Suprapubic skin (tissue), 4 donors: ENCODE measurements at regions not wholly inside any gene's neighbourhood (a gene's known extent, or its start where the extent isn't known, plus 50 kb on each side); places are given as distances from the start of the nearest gene placed in this dataset.
"Not testable (repeated sequence)": the region's sequence is repeated elsewhere in the genome, so short reads cannot be mapped to it uniquely, and the experiment has no call there.

Experiments used
- POLR2A ChIP-seq, 2 donors: fragments of 450-650 bp; IDR thresholded peaks; one replicate each; pipeline ENCODE4 v1.6.1; 2017; ENCODE audit warnings: antibody characterized with exemption in 2 of 2, mild to moderate bottlenecking in 2 of 2, moderate library complexity in 2 of 2
- POLR2AphosphoS5 ChIP-seq, 3 donors: sonication (generic); formaldehyde crosslinking; IDR thresholded peaks; one replicate each; pipeline ENCODE4 v1.6.1; 2017; ENCODE audit warnings: antibody characterized with exemption in 3 of 3
- TF ChIP-seq, protein P1 (sequence below), 2 donors: fragments of 200-600 bp in 1 of 2; fragments of 450-650 bp in 1 of 2; sonication (generic) in 1 of 2; IDR thresholded peaks; one replicate each; pipeline ENCODE4 v1.5.1; 2016 to 2019; ENCODE audit warnings: antibody characterized with exemption in 2 of 2, mild to moderate bottlenecking in 1 of 2, moderate library complexity in 1 of 2

DNA sequence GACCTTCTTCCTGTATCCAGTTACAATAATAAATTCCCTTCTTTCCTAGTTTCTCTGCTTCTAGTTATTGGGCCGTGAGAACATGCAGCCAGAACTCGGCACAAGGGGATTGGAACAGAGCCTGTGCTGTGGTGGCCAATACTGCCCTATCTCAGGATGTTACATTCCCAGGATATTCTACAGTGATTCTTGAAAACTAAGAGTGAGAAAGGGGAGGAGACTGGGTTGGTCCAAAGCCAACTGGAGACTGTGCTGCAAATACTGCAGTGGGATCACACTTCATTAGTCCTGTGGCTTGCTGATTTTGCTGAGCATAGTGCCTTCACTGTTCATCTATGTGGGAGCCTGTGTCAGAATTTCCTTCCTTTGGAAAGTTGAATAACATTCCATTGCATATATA is 456.8 kb downstream of the RPIA start:
- TF ChIP-seq, protein P1, sequence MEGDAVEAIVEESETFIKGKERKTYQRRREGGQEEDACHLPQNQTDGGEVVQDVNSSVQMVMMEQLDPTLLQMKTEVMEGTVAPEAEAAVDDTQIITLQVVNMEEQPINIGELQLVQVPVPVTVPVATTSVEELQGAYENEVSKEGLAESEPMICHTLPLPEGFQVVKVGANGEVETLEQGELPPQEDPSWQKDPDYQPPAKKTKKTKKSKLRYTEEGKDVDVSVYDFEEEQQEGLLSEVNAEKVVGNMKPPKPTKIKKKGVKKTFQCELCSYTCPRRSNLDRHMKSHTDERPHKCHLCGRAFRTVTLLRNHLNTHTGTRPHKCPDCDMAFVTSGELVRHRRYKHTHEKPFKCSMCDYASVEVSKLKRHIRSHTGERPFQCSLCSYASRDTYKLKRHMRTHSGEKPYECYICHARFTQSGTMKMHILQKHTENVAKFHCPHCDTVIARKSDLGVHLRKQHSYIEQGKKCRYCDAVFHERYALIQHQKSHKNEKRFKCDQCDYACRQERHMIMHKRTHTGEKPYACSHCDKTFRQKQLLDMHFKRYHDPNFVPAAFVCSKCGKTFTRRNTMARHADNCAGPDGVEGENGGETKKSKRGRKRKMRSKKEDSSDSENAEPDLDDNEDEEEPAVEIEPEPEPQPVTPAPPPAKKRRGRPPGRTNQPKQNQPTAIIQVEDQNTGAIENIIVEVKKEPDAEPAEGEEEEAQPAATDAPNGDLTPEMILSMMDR (IDR thresholded peaks at IDR 0.05) = not testable (repeated sequence)
- TF ChIP-seq POLR2A, POLR2AphosphoS5 (IDR thresholded peaks at IDR 0.05): not testable (repeated sequence)
